Endothelial cell of umbilical vein (primary cell): ENCODE measurements at regions not wholly inside any gene's neighbourhood (a gene's known extent, or its start where the extent isn't known, plus 50 kb on each side); places are given as distances from the start of the nearest gene placed in this dataset.

Experiments
- BruUV-seq: library from RNA; stranded (reverse); fragments of 400-500 nt; replicated peaks from 2 replicates; lab custom pipeline; 2021; lab: Mats Ljungman, UMichigan
- CTCF ChIA-PET: fragments of 300-600, 350-600 bp; sonication (Branson Sonifier 250); formaldehyde crosslinking; loops from one replicate; lab custom pipeline; 2021; ENCODE audit warnings: antibody characterized with exemption, inconsistent platforms; lab: Charles Lee
- POLR2A ChIA-PET: fragments of 300-600, 350-600 bp; sonication (Branson Sonifier 250); formaldehyde crosslinking; loops from one replicate; lab custom pipeline; 2021; ENCODE audit warnings: antibody characterized with exemption, inconsistent platforms; lab: Charles Lee
- DNase-seq: peaks from one replicate; pipeline ENCODE4 v3.0.0-alpha.2; 2011; ENCODE audit warnings: low read depth, low spot score
- FAIRE-seq: peaks from 2 replicates; lab custom pipeline; 2011; peaks lifted over from hg19 to GRCh38; lab: Jason Lieb, UNC
- H2AFZ ChIP-seq: 2 replicates; pipeline ENCODE4 v1.6.0; 2012; ENCODE audit warnings: low read depth, low read length, control low read depth, inconsistent platforms
- H3K27ac ChIP-seq: 2 replicates; pipeline ENCODE4 v1.5.1; 2011; ENCODE audit warnings: low read depth, mild to moderate bottlenecking, control low read depth, low read length, moderate library complexity; ENCODE audit not compliant: insufficient read depth
- H3K27me3 ChIP-seq, 2 experiments: 2 replicates each; pipeline versions ENCODE4 v1.6.0 to v1.6.1; 2011; ENCODE audit warnings: low read length in 2 of 2, mixed read lengths in 1 of 2; ENCODE audit not compliant: control insufficient read depth in 2 of 2, insufficient read depth in 2 of 2
- H3K36me3 ChIP-seq, 2 experiments: 2 replicates in 1 of 2; 3 replicates in 1 of 2; pipeline ENCODE4 v1.5.1; 2011; ENCODE audit warnings: low read length in 2 of 2, mild to moderate bottlenecking in 1 of 2, moderate library complexity in 1 of 2; ENCODE audit not compliant: control insufficient read depth in 2 of 2, insufficient read depth in 2 of 2; ENCODE audit errors: extremely low read depth in 1 of 2
- H3K4me1 ChIP-seq: 3 replicates; pipeline ENCODE4 v1.5.1; 2011; ENCODE audit warnings: mild to moderate bottlenecking, low read length; ENCODE audit not compliant: control insufficient read depth, insufficient read depth; ENCODE audit errors: extremely low read depth
- H3K4me2 ChIP-seq: 2 replicates; pipeline ENCODE4 v1.6.1; 2011; ENCODE audit warnings: low read length, control low read depth, mixed read lengths; ENCODE audit not compliant: insufficient read depth
- H3K4me3 ChIP-seq, 3 experiments: fragments of 200-600 bp in 1 of 3; sonication (generic), shearing (Covaris generic) in 1 of 3; replicated peaks in 1 of 3; 2 replicates each; pipeline ENCODE4 v1.5.1; 2011 to 2016; ENCODE audit warnings: control low read depth in 3 of 3, low read length in 3 of 3, mild to moderate bottlenecking in 2 of 3, inconsistent platforms in 1 of 3, low read depth in 1 of 3, moderate library complexity in 1 of 3; ENCODE audit not compliant: insufficient read depth in 1 of 3
- H3K79me2 ChIP-seq: 2 replicates; pipeline ENCODE4 v1.6.0; 2012; ENCODE audit warnings: low read length, inconsistent platforms; ENCODE audit not compliant: control insufficient read depth, insufficient read depth
- H3K9ac ChIP-seq: replicated peaks from 2 replicates; pipeline ENCODE3; 2011; ENCODE audit warnings: low read length, control low read depth; ENCODE audit not compliant: insufficient read depth; ENCODE audit errors: extremely low read depth
- H3K9me1 ChIP-seq: replicated peaks from 3 replicates; pipeline ENCODE4 v1.6.0; 2011; ENCODE audit warnings: mild to moderate bottlenecking, low read length; ENCODE audit not compliant: control insufficient read depth, insufficient read depth; ENCODE audit errors: extremely low read depth
- H3K9me3 ChIP-seq: replicated peaks from 2 replicates; pipeline ENCODE4 v1.5.1; 2012; ENCODE audit warnings: low read length, inconsistent platforms; ENCODE audit not compliant: control insufficient read depth, insufficient read depth
- H4K20me1 ChIP-seq: replicated peaks from 2 replicates; pipeline ENCODE3; 2011; ENCODE audit warnings: mild to moderate bottlenecking, low read length; ENCODE audit not compliant: control insufficient read depth, insufficient read depth; ENCODE audit errors: extremely low read depth
- CTCF ChIP-seq, 2 donors: IDR thresholded peaks; 1 replicate in 1 of 2; 2 replicates in 1 of 2; pipeline ENCODE4 v1.5.1; 2011; ENCODE audit warnings: low read length in 2 of 2, mild to moderate bottlenecking in 2 of 2, moderate library complexity in 2 of 2, control low read depth in 1 of 2, inconsistent platforms in 1 of 2, low read depth in 1 of 2; ENCODE audit not compliant: insufficient read depth in 1 of 2; ENCODE audit errors: extremely low read depth in 1 of 2
- EZH2 ChIP-seq: IDR thresholded peaks from 2 replicates; pipeline ENCODE4 v1.6.1; 2012; ENCODE audit warnings: borderline replicate concordance, low read depth, mild to moderate bottlenecking, moderate library complexity, low read length, inconsistent platforms; ENCODE audit not compliant: severe bottlenecking
- FOS ChIP-seq: IDR thresholded peaks from 2 replicates; pipeline ENCODE4 v1.6.1; 2011; ENCODE audit warnings: mild to moderate bottlenecking, low read length, moderate library complexity, borderline replicate concordance; ENCODE audit not compliant: insufficient read depth
- GATA2 ChIP-seq: IDR thresholded peaks from 2 replicates; pipeline ENCODE4 v1.7.0; 2011; ENCODE audit warnings: low read depth, mild to moderate bottlenecking, moderate library complexity, mixed read lengths, low read length; ENCODE audit not compliant: insufficient read length, insufficient read depth
- JUN ChIP-seq: IDR thresholded peaks from 2 replicates; pipeline ENCODE4 v1.6.1; 2011; ENCODE audit warnings: borderline replicate concordance, low read depth; ENCODE audit not compliant: insufficient read length, insufficient read depth
- MAX ChIP-seq: IDR thresholded peaks from 2 replicates; pipeline ENCODE4 v1.6.1; 2011; ENCODE audit not compliant: insufficient read depth, insufficient read length
- MYC ChIP-seq: IDR thresholded peaks from one replicate; pipeline ENCODE4 v1.6.1; 2011; ENCODE audit warnings: mild to moderate bottlenecking, low read depth, low read length
- POLR2A ChIP-seq: IDR thresholded peaks from 2 replicates; pipeline ENCODE4 v1.6.1; 2012; ENCODE audit warnings: low read depth, mild to moderate bottlenecking, control low read depth, low read length
- POLR2AphosphoS5 ChIP-seq: IDR thresholded peaks from 2 replicates; pipeline ENCODE4 v1.6.1; 2012; ENCODE audit warnings: low read depth, mild to moderate bottlenecking, control low read depth, low read length, moderate library complexity; ENCODE audit not compliant: insufficient read depth
- dilution Hi-C: fragments of 300-500 bp; cut with MboI; formaldehyde crosslinking; loops from one replicate; pipeline ENCODE4 v1.15.0; 2019; ENCODE audit warnings: low sequenced_read_pairs; ENCODE audit not compliant: extremely low pct_ligation_motif_present
- intact Hi-C: fragments of 100-400 bp; cut with micrococcal nuclease; formaldehyde crosslinking; loops from one replicate; pipeline ENCODE4 v1.10.0; 2022

- POLR2A ChIA-PET, result no interaction called here
- Histone ChIP-seq H3K9ac (no peak overlapping the region), H4K20me1 (no peaks in the 10 kb centered on the region), H3K4me1 (no peaks in the 10 kb centered on the region), H3K36me3 (no peaks in the 10 kb centered on the region), H2AFZ (no peak overlapping the region), H3K9me3 (peaks cover 2% of the 10 kb centered on the region), H3K27ac (no peak overlapping the region), H3K4me2 (no peak overlapping the region), H3K9me1 (no peaks in the 10 kb centered on the region), H3K27me3 (no peaks in the 10 kb centered on the region), H3K4me3 (no peak overlapping the region), H3K79me2 (no peaks in the 10 kb centered on the region)
- FAIRE-seq (no peak), DNase-seq (no peak)
- TF ChIP-seq EZH2, result no peak
- no peak for TF ChIP-seq POLR2AphosphoS5
- TF ChIP-seq FOS, result no peak
- no peak for TF ChIP-seq MAX
- TF ChIP-seq MYC, result no peak
- no peak for TF ChIP-seq GATA2
- TF ChIP-seq CTCF (IDR thresholded peaks at IDR 0.05; ENCODE audit: extremely low read depth in 1 of 2, insufficient read depth in 1 of 2, low read depth in 1 of 2, low read length in 2 of 2), result no peak
- TF ChIP-seq POLR2A, result no peak
- TF ChIP-seq JUN, result no peak
- intact Hi-C loops, result no loop called here
- CTCF ChIA-PET, result no interaction called here
- BruUV-seq, result no TSS peak
- dilution Hi-C loops, result no loop called here
Observed at GRCh38 chr6:1099264-1099663, 212.6 kb upstream of the FOXQ1 start.
